ENCODE measurements at regions not wholly inside any gene's neighbourhood (a gene's known extent, or its start where the extent isn't known, plus 50 kb on each side); places are given as distances from the start of the nearest gene placed in this dataset.

- no peak overlapping the region for H3K27ac Mint-ChIP-seq
- H3K27me3 Mint-ChIP-seq, result no peaks in the 10 kb centered on the region
- peaks cover 3% of the 10 kb centered on the region for H3K9me3 Mint-ChIP-seq
- H3K36me3 Mint-ChIP-seq (ENCODE audit: low read depth), result no peaks in the 10 kb centered on the region
- intact Hi-C loops (cut with micrococcal nuclease), result no loop called here
- no peak overlapping the region for H3K4me3 Mint-ChIP-seq
- H3K4me1 Mint-ChIP-seq (ENCODE audit: low read depth), result no peaks in the 10 kb centered on the region
Measured at GRCh38 chr3:18062657-18063025, 320.2 kb upstream of the TBC1D5 start.

DNA sequence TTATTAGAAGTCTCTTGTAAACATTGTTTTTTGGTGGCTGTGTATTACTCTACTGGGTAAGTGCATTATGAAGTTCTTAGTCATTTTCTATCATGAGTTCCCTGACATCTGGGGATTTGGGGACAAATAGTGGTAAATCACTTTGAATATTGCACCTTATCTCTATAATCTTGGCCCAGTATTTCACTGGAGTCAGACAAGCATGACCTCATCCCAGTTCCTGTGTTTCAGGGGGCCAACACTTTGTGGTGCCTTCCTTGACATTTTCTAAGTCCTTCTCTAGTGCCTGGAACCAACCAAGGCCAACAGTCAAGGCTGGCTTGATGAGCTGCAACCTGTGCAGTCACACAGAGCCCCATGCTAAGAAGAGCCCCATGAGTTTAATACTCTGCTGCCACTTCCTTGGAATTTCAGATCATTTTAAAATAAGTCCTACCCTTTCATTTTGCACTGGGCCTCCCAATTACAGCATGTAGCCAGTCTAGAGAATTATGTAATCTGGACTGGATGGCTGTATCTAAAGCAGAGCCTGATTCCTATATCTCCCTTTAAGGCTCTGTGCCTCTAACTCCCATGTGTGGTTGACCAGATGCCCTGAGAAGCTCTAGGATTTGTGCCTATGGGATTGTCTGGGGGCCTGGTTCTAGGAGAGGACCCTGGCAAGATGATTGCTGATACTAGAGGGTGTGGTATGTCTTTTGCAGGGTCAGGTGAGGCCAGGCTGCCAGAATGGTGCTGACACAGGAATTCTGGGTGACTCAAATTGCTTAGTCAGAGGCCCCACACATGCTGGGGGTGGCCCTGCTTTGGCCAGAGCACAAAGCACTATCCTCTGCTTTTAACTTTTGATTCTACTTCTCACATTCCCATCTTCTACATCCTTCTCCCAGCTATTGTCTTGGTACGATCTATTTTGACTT, 319.6 kb upstream of the TBC1D5 start:
- no peaks in the 10 kb centered on the region for H3K4me1 Mint-ChIP-seq (ENCODE audit: low read depth)
- no peak overlapping the region for H3K4me3 Mint-ChIP-seq
- intact Hi-C loops (cut with micrococcal nuclease), result no loop called here
- no peak overlapping the region for H3K27ac Mint-ChIP-seq
- no peaks in the 10 kb centered on the region for H3K9me3 Mint-ChIP-seq
- H3K27me3 Mint-ChIP-seq, result no peaks in the 10 kb centered on the region
- no peaks in the 10 kb centered on the region for H3K36me3 Mint-ChIP-seq (ENCODE audit: low read depth)

DNA sequence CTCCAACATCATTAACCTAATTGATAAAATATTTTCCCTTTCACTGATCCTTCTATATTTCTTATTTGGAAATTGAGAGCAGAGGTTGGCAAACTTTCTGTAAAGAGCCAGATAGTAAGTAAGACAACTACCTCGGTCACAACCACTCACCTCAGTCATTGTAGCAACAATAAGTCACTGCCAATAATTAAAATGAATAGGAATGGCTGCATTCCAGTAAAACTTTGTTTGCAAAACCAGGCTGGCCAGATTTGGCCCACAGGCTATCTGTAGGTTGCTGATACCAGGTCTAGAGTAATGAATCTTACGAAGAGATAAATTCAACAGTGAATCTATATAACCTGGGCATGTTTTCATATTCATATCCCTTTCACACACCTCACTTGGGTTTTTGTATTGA, 316.2 kb upstream of the TBC1D5 start:
- peaks cover 27% of the 10 kb centered on the region for H3K9me3 Mint-ChIP-seq
- no peaks in the 10 kb centered on the region for H3K36me3 Mint-ChIP-seq (ENCODE audit: low read depth)

DNA sequence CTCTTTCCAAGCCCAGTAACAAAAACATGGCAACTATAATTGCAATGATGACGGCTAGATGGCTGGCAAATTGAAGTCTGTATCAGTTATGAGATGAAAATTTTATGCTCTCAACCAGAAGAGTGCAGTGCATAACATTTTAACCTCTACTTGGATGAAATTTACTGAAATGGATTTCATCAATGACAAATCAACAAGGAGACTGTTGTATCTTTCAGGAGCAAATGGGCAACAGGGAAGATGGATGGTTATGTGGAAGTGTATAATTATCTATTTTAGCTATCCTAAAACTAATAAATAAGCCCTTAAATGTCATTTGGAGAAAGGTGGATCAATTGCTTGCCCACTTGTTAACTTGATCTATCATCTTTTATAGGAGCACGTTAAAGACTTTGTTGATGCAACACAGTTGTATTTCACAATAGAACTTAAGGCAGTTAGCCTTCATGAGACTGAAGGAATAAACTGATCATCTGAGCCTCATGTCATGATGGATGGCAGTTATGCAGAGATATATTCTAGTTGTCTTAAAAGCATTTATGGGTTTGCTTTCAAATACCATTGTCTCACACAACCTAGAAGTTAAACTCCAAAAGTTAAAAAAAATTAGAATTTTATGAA, 315.1 kb upstream of the TBC1D5 start:
- Mint-ChIP-seq H3K4me3 (no peak overlapping the region), H3K27ac (no peak overlapping the region), H3K36me3 (ENCODE audit: low read depth) (no peaks in the 10 kb centered on the region), H3K27me3 (no peaks in the 10 kb centered on the region), H3K9me3 (peaks cover 27% of the 10 kb centered on the region), H3K4me1 (ENCODE audit: low read depth) (no peaks in the 10 kb centered on the region)
- intact Hi-C loops (cut with micrococcal nuclease), result no loop called here

More for the DNA sequence above, 316.2 kb upstream of the TBC1D5 start:
- no peak overlapping the region for H3K27ac Mint-ChIP-seq
- H3K4me3 Mint-ChIP-seq, result no peak overlapping the region
- H3K4me1 Mint-ChIP-seq (ENCODE audit: low read depth), result no peaks in the 10 kb centered on the region
- no peaks in the 10 kb centered on the region for H3K27me3 Mint-ChIP-seq
- intact Hi-C loops (cut with micrococcal nuclease), result no loop called here

- Mint-ChIP-seq H3K27ac (no peak overlapping the region), H3K36me3 (ENCODE audit: low read depth) (no peaks in the 10 kb centered on the region), H3K9me3 (peaks cover 27% of the 10 kb centered on the region), H3K4me3 (no peak overlapping the region), H3K27me3 (no peaks in the 10 kb centered on the region), H3K4me1 (ENCODE audit: low read depth) (no peaks in the 10 kb centered on the region)
- intact Hi-C loops (cut with micrococcal nuclease), result no loop called here
Measured at GRCh38 chr3:18054625-18055024, 312.2 kb upstream of the TBC1D5 start.

- Mint-ChIP-seq H3K27me3 (no peaks in the 10 kb centered on the region), H3K9me3 (peaks cover 21% of the 10 kb centered on the region), H3K27ac (no peak overlapping the region), H3K4me1 (ENCODE audit: low read depth) (peaks cover 9% of the 10 kb centered on the region), H3K4me3 (no peak overlapping the region), H3K36me3 (ENCODE audit: low read depth) (no peaks in the 10 kb centered on the region)
- intact Hi-C loops (cut with micrococcal nuclease), result no loop called here
Measured at GRCh38 chr3:18051306-18051705, 308.9 kb upstream of the TBC1D5 start.

DNA sequence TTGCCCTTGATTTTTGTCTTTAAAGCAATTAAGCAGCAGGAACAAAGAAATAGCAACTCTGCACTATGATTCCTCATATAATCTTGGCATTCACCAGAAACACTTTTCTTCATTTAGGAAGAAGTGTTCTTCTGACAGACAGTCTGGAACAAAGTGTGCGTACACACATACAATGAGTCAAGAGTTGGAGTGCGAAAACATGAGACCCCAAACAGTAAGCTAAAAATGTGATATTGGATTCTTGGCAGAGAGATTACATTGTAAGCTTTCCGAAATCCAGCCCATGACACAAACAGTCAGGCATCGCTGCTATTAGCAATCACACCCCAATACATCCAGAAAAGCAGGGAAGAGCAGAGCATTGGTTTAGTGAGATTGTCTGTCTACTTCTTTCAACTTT, 306.7 kb upstream of the TBC1D5 start:
- intact Hi-C loops (cut with micrococcal nuclease), result no loop called here
- Mint-ChIP-seq H3K27me3 (no peaks in the 10 kb centered on the region), H3K27ac (no peak overlapping the region), H3K4me1 (ENCODE audit: low read depth) (peaks cover 11% of the 10 kb centered on the region), H3K36me3 (ENCODE audit: low read depth) (no peaks in the 10 kb centered on the region), H3K4me3 (no peak overlapping the region), H3K9me3 (no peaks in the 10 kb centered on the region)

GRCh38 chr3:18047052-18047451, 304.6 kb upstream of the TBC1D5 start:
- Mint-ChIP-seq H3K9me3 (no peaks in the 10 kb centered on the region), H3K36me3 (ENCODE audit: low read depth) (no peaks in the 10 kb centered on the region), H3K4me1 (ENCODE audit: low read depth) (peaks cover 11% of the 10 kb centered on the region), H3K27me3 (no peaks in the 10 kb centered on the region), H3K4me3 (no peak overlapping the region), H3K27ac (no peak overlapping the region)
- intact Hi-C loops (cut with micrococcal nuclease), result no loop called here

DNA sequence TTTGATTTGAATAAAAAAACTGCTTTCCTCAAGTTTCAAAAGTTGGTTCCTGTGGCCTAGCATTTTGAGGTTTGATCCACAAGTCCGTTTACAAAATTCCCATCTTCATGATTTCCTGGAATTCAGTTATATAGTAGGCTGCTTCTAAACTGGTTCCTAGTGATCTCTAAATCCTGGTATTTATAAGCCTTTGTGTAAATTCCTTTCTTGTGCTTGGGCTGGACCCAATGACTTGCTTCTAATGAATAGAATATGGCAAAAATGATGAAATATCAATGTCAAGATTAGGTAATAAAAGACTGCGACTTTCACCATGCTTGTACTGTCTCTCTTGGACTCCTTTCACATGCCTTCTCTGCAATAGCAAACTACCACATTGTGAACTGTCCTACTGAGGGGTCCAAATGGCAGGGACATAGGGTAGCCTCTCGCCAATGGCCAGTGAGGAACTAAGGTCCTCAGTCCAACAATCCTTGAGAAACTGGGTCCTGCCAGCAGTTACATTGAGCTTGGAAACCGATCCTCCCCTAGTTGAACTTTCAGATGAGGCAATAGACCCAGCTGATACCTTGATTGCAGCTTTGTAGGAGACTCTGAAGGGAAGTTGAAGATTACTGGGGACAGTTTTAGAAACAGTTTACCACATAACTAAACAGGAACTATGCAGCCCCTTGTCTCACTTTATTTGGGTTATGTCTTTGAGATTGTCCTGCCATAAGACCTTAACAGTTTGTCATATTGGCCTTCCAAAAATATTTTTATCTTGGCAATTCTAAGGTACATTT, 303.9 kb upstream of the TBC1D5 start:
- Mint-ChIP-seq H3K4me1 (ENCODE audit: low read depth) (peaks cover 11% of the 10 kb centered on the region), H3K36me3 (ENCODE audit: low read depth) (no peaks in the 10 kb centered on the region), H3K27ac (no peak overlapping the region), H3K4me3 (no peak overlapping the region), H3K27me3 (no peaks in the 10 kb centered on the region), H3K9me3 (no peaks in the 10 kb centered on the region)
- intact Hi-C loops (cut with micrococcal nuclease), result no loop called here

DNA sequence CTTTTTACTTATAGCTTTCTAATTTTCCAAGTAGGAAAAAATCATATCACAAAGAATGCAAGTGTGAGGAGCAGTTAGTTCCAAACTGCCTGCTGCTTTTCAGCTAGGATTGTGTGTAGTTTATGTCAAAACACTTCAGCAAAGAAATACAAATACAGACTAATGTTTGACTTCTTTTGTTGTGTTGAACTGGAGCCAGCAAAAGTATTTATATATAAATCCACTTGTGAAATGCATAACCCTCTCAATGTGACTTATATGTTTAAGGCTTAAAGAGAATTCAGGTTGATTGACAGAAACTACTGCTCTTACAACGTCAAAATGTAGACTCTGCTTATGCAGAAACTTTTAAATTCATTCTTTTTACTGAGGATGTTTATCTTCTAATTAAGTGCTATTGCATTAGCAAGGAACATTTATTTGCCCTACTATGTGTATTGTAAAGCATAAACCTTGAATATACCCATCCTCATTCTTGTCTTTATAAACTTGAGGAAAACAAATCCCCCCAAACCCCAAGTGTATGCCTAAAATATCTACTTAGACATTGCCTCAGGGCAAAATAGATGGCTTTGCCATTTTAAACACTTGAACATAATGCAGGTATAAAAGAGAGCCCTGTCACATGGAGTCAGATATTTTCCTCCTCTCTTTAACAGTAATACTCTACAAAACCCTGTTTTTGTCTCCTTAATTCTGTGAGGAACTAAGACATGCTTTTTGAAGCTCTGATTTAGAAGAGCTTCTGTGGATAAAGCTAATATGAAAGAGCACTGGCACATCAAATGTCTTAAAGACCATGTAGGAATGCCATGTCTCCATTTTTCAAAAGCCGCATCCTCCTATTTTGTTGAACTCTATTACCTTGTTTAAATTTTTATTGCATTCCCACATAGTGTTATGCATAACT, 302.8 kb upstream of the TBC1D5 start:
- Mint-ChIP-seq H3K4me1 (ENCODE audit: low read depth) (peaks cover 11% of the 10 kb centered on the region), H3K4me3 (no peak overlapping the region), H3K27me3 (no peaks in the 10 kb centered on the region), H3K27ac (no peak overlapping the region), H3K36me3 (ENCODE audit: low read depth) (no peaks in the 10 kb centered on the region), H3K9me3 (no peaks in the 10 kb centered on the region)
- intact Hi-C loops (cut with micrococcal nuclease), result no loop called here

DNA sequence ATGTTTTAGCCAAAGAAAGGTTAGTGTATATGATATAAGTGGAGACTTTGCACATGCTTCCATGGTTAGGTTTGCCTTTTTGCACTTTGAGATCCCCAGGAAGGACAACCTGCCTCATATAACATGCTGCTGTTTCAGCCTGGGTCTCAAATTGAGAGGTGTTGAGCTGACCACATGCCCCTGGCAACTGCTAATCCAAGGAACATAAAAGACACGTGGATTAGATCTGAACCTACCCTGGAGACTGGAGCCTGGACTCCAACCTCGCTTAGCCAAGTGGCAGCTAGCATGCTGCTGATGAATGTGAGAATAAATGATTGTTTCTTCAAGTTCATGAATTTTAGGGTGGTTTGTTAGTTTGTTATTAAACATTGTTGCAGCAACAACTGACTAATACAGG, 301.8 kb upstream of the TBC1D5 start:
- H3K27me3 Mint-ChIP-seq, result no peaks in the 10 kb centered on the region
- H3K4me1 Mint-ChIP-seq (ENCODE audit: low read depth), result peaks cover 11% of the 10 kb centered on the region
- no peak overlapping the region for H3K27ac Mint-ChIP-seq
- no peak overlapping the region for H3K4me3 Mint-ChIP-seq
- no peaks in the 10 kb centered on the region for H3K36me3 Mint-ChIP-seq (ENCODE audit: low read depth)
- no peaks in the 10 kb centered on the region for H3K9me3 Mint-ChIP-seq
- intact Hi-C loops (cut with micrococcal nuclease), result no loop called here

DNA sequence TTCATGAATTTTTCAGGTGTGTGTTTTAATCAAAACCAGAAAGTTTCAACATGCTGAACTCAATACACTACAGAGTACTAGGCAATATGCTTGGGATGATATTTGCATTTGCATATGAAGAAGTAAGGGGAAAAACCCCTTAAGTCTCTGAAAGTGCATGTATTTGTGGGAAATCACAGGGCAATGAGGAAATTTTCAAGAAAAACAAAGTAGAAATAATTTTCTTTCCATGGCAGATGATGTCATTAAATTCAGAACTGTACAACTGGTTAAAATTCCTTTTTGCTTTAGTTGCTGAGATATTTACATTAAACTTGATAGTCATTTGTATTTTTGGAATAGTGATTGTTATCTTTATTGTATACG, 294.0 kb upstream of the TBC1D5 start:
- no peaks in the 10 kb centered on the region for H3K27me3 Mint-ChIP-seq
- no peaks in the 10 kb centered on the region for H3K4me1 Mint-ChIP-seq (ENCODE audit: low read depth)
- intact Hi-C loops (cut with micrococcal nuclease), result no loop called here
- no peak overlapping the region for H3K27ac Mint-ChIP-seq
- H3K36me3 Mint-ChIP-seq (ENCODE audit: low read depth), result no peaks in the 10 kb centered on the region
- no peak overlapping the region for H3K4me3 Mint-ChIP-seq
- H3K9me3 Mint-ChIP-seq, result no peaks in the 10 kb centered on the region

- no peak overlapping the region for H3K27ac Mint-ChIP-seq
- H3K27me3 Mint-ChIP-seq, result no peaks in the 10 kb centered on the region
- intact Hi-C loops (cut with micrococcal nuclease), result no loop called here
- H3K36me3 Mint-ChIP-seq (ENCODE audit: low read depth), result no peaks in the 10 kb centered on the region
- H3K9me3 Mint-ChIP-seq, result no peaks in the 10 kb centered on the region
- no peaks in the 10 kb centered on the region for H3K4me1 Mint-ChIP-seq (ENCODE audit: low read depth)
- H3K4me3 Mint-ChIP-seq, result no peak overlapping the region
Measured at GRCh38 chr3:18035641-18036449, 293.4 kb upstream of the TBC1D5 start.
